ENCODE measurements at regions not wholly inside any gene's neighbourhood (a gene's known extent, or its start where the extent isn't known, plus 50 kb on each side); places are given as distances from the start of the nearest gene placed in this dataset.

GRCh38 chr10:8416760-8417159, 362.3 kb downstream of the GATA3 start:
- TF ChIP-seq POLR2A (IDR thresholded peaks at IDR 0.05) = no peak
- TF ChIP-seq, protein P1, sequence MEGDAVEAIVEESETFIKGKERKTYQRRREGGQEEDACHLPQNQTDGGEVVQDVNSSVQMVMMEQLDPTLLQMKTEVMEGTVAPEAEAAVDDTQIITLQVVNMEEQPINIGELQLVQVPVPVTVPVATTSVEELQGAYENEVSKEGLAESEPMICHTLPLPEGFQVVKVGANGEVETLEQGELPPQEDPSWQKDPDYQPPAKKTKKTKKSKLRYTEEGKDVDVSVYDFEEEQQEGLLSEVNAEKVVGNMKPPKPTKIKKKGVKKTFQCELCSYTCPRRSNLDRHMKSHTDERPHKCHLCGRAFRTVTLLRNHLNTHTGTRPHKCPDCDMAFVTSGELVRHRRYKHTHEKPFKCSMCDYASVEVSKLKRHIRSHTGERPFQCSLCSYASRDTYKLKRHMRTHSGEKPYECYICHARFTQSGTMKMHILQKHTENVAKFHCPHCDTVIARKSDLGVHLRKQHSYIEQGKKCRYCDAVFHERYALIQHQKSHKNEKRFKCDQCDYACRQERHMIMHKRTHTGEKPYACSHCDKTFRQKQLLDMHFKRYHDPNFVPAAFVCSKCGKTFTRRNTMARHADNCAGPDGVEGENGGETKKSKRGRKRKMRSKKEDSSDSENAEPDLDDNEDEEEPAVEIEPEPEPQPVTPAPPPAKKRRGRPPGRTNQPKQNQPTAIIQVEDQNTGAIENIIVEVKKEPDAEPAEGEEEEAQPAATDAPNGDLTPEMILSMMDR (IDR thresholded peaks at IDR 0.05) = no peak

Data from esophagus squamous epithelium (tissue), 4 donors.